Adipocyte (in vitro differentiated cells): ENCODE measurements at regions not wholly inside any gene's neighbourhood (a gene's known extent, or its start where the extent isn't known, plus 50 kb on each side); places are given as distances from the start of the nearest gene placed in this dataset.

Experiments used
- DNase-seq: peaks from one replicate; pipeline ENCODE4 v3.0.0-alpha.2; 2015; ENCODE audit warnings: low read depth
- H3K27me3 ChIP-seq: replicated peaks from 2 replicates; pipeline ENCODE4 v1.7.0; 2013; ENCODE audit warnings: mild to moderate bottlenecking, low read length, moderate library complexity; ENCODE audit not compliant: control insufficient read depth, insufficient read depth
- H3K36me3 ChIP-seq: 2 replicates; pipeline ENCODE4 v1.7.0; 2013; ENCODE audit warnings: low read length, mild to moderate bottlenecking, moderate library complexity; ENCODE audit not compliant: control insufficient read depth, insufficient read depth, severe bottlenecking
- H3K4me1 ChIP-seq: 2 replicates; pipeline ENCODE4 v1.7.0; 2013; ENCODE audit warnings: mild to moderate bottlenecking, low read length, moderate library complexity; ENCODE audit not compliant: control insufficient read depth, insufficient read depth
- H3K4me3 ChIP-seq: 2 replicates; pipeline ENCODE4 v1.7.0; 2013; ENCODE audit warnings: mild to moderate bottlenecking, low read length, moderate library complexity
- H3K9ac ChIP-seq: 2 replicates; pipeline ENCODE4 v1.7.0; 2013; ENCODE audit warnings: mild to moderate bottlenecking, low read length, moderate library complexity
- H3K9me3 ChIP-seq: 2 replicates; pipeline ENCODE4 v1.7.0; 2013; ENCODE audit warnings: mild to moderate bottlenecking, low read length, moderate library complexity; ENCODE audit not compliant: control insufficient read depth

DNA sequence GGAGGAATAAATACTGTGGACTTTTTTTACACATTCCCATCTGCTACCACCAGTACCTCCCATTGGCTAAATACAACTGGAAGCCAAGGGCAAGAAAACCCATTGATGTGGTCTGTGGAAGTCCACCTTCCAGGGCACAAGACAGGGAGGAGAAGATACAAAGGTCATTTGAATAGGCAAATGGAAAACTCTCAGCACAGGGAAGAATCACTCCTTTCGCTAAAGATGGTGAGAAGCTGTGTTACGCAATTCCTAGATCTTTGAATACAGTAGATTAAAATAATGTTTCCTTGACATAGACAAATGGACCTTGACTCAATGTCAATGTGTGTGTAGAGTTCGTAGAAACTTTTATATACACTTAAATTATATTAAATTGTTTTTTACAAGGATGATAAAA lies 70.9 kb upstream of the ERBB4 start:
- no peak for DNase-seq
- Histone ChIP-seq H3K27me3 (no peaks in the 10 kb centered on the region), H3K9ac (no peak overlapping the region), H3K9me3 (no peaks in the 10 kb centered on the region), H3K4me1 (peaks cover 5% of the 10 kb centered on the region), H3K36me3 (no peaks in the 10 kb centered on the region), H3K4me3 (no peak overlapping the region)

DNA sequence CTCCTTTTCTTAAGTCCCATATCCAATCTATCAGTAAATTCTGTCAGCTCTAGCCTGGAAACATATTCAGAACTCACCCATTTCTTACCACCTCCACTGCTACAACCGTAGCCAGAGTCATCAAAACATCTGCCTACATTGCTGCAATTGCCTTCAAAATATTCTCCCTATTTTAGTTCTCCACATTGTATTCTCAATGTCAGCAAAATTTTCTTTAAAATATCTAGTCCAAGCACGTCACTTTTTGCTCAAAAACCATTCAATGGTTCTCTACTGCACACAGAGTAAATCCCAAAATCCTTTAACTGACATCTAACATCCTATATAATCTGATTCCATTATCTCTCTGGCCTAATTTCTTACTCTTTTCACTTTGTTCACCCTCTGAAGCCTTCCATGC lies 68.5 kb upstream of the ERBB4 start:
- Histone ChIP-seq H3K36me3 (no peaks in the 10 kb centered on the region), H3K4me3 (no peak overlapping the region), H3K27me3 (no peaks in the 10 kb centered on the region), H3K9ac (no peak overlapping the region), H3K9me3 (no peaks in the 10 kb centered on the region), H3K4me1 (peaks cover 5% of the 10 kb centered on the region)
- no peak for DNase-seq

DNA sequence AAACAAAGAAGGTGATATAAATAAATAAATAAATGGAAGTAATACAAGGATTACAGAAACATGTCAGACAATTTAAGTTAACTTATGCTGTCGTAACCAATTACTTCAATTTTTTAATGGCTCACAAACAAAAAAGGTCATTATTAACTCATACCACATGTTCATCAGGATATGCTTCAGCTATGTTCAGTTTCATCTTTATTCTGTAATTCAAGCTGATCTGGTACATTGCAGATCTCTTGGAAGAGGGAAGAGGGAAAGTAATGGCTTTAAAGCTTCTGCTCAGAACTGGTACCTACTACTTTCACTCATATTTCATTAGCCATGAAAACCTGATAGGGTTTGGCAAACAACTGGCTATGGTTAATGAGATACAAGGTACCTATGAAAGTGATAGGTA lies 67.6 kb upstream of the ERBB4 start:
- Histone ChIP-seq H3K4me1 (peaks cover 5% of the 10 kb centered on the region), H3K9ac (no peak overlapping the region), H3K9me3 (no peaks in the 10 kb centered on the region), H3K4me3 (no peak overlapping the region), H3K36me3 (no peaks in the 10 kb centered on the region), H3K27me3 (no peaks in the 10 kb centered on the region)
- no peak for DNase-seq

DNA sequence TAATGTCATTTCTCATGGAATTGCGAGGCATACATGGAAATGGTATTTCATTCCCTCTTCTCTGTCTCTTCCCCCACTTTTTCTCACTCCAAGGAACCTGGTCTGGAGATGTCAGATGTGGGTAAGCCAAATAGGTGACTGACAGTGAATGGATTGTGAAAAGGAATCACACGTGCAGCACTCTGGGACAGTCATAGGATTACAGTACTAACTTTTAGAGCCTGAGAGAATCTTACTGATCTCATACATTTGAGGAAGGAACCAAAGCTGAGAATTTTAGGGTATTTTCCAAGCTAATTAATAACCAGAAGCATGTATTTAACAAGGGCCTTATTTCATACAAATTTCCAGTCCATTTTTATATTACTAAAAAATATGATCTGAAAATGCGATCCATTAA lies 58.1 kb upstream of the ERBB4 start:
- Histone ChIP-seq H3K9ac (no peak overlapping the region), H3K4me3 (no peak overlapping the region), H3K9me3 (no peaks in the 10 kb centered on the region), H3K4me1 (peaks cover 5% of the 10 kb centered on the region), H3K27me3 (no peaks in the 10 kb centered on the region), H3K36me3 (no peaks in the 10 kb centered on the region)
- DNase-seq: no peak

DNA sequence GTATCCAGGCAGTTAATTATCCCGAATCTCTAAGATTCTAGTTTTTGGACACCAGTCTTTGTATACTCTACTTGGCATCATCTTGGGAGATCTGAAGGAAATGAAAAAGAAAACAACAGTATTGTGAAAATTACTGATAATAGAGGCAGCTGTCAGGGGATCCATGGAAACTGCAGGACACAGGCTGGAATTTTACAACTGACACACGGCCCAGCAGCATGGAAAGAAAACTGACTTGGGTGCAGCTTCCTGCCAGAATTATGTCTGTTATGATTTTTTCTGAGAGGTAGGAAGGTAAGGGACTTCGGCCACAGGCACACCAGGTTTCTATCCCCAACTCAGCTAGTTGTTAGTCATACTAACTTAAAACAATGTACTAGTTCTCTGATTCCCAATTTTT lies 57.7 kb upstream of the ERBB4 start:
- Histone ChIP-seq H3K4me1 (peaks cover 5% of the 10 kb centered on the region), H3K9ac (no peak overlapping the region), H3K4me3 (no peak overlapping the region), H3K27me3 (no peaks in the 10 kb centered on the region), H3K36me3 (no peaks in the 10 kb centered on the region), H3K9me3 (no peaks in the 10 kb centered on the region)
- DNase-seq: no peak

GRCh38 chr2:212595036-212595654 lies 56.5 kb upstream of the ERBB4 start:
- DNase-seq: peak; percentile 47
- H3K9me3 ChIP-seq: no peaks in the 10 kb centered on the region
- no peak overlapping the region for H3K9ac ChIP-seq
- no peak overlapping the region for H3K4me3 ChIP-seq
- peaks cover 5% of the 10 kb centered on the region for H3K4me1 ChIP-seq
- no peaks in the 10 kb centered on the region for H3K36me3 ChIP-seq
- H3K27me3 ChIP-seq: no peaks in the 10 kb centered on the region

DNA sequence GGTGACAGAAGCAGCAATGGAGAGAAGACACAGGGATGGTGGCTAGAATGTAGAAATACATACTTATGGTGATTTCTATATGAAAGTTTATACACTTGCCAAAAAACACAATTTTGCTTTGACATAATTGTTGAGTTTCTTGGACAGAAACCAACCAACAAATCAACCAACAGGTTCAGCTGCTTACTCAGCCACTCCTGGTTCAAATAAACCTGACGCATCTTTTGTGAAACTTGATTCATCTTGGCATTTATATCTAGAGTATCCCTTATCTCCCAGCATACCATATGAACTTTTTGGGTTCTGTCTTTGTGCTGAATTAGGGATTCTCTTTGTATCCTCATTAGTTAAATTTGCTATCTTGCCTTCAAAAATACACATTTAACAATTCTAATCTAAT lies 54.1 kb upstream of the ERBB4 start:
- Histone ChIP-seq H3K9me3 (no peaks in the 10 kb centered on the region), H3K36me3 (no peaks in the 10 kb centered on the region), H3K27me3 (no peaks in the 10 kb centered on the region), H3K9ac (no peak overlapping the region), H3K4me3 (no peak overlapping the region), H3K4me1 (peaks cover under 1% of the 10 kb centered on the region)
- DNase-seq: no peak
